Esophagus squamous epithelium (tissue), 4 donors: ENCODE measurements at regions not wholly inside any gene's neighbourhood (a gene's known extent, or its start where the extent isn't known, plus 50 kb on each side); places are given as distances from the start of the nearest gene placed in this dataset.
"Not testable (repeated sequence)": the region's sequence is repeated elsewhere in the genome, so short reads cannot be mapped to it uniquely, and the experiment has no call there.

Experiments
- POLR2A ChIP-seq, 4 donors: fragments of 450-650 bp; IDR thresholded peaks; one replicate each; pipeline ENCODE4 v1.6.1; 2017; ENCODE audit warnings: antibody characterized with exemption in 4 of 4, mild to moderate bottlenecking in 4 of 4, moderate library complexity in 3 of 4
- TF ChIP-seq, protein P1 (sequence below), 6 experiments: fragments of 450-650 bp in 4 of 6; fragments of 200-600 bp in 2 of 6; sonication (generic) in 2 of 6; IDR thresholded peaks; one replicate each; pipeline ENCODE4 v1.5.1; 2016 to 2019; ENCODE audit warnings: antibody characterized with exemption in 6 of 6, mild to moderate bottlenecking in 4 of 6, moderate library complexity in 4 of 6

GRCh38 chr5:102098606-102099005, 197.5 kb downstream of the SLCO4C1 start:
- TF ChIP-seq, protein P1, sequence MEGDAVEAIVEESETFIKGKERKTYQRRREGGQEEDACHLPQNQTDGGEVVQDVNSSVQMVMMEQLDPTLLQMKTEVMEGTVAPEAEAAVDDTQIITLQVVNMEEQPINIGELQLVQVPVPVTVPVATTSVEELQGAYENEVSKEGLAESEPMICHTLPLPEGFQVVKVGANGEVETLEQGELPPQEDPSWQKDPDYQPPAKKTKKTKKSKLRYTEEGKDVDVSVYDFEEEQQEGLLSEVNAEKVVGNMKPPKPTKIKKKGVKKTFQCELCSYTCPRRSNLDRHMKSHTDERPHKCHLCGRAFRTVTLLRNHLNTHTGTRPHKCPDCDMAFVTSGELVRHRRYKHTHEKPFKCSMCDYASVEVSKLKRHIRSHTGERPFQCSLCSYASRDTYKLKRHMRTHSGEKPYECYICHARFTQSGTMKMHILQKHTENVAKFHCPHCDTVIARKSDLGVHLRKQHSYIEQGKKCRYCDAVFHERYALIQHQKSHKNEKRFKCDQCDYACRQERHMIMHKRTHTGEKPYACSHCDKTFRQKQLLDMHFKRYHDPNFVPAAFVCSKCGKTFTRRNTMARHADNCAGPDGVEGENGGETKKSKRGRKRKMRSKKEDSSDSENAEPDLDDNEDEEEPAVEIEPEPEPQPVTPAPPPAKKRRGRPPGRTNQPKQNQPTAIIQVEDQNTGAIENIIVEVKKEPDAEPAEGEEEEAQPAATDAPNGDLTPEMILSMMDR (IDR thresholded peaks at IDR 0.05), result not testable (repeated sequence)
- TF ChIP-seq POLR2A (IDR thresholded peaks at IDR 0.05), result not testable (repeated sequence)
